ENCODE measurements at regions not wholly inside any gene's neighbourhood (a gene's known extent, or its start where the extent isn't known, plus 50 kb on each side); places are given as distances from the start of the nearest gene placed in this dataset.

DNA sequence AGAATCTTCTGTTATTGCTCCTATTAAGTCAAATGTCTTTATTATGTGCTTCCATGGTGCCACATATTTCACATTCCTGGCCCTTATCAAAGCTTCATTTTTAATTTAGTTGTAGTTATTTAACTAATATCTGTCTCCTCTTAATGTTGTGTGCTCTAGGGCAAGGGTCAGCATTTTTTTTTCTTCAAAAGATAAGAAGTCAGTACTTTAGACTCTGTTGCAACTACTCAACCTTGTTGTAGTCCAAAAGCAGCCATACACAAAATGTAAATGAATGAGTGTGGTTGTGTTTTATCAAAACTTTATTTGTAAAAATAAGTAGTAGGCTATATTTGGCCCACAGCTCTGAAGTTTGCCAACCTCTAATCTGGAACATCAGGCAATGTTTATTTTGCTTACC, 394.7 kb upstream of the CBLB start:
- no peak for ATAC-seq (replicated peaks in 1 of 4)
- peaks cover 0 to 9% (median 3%) of the 10 kb centered on the region in 3 donors for H3K4me1 Mint-ChIP-seq

DNA sequence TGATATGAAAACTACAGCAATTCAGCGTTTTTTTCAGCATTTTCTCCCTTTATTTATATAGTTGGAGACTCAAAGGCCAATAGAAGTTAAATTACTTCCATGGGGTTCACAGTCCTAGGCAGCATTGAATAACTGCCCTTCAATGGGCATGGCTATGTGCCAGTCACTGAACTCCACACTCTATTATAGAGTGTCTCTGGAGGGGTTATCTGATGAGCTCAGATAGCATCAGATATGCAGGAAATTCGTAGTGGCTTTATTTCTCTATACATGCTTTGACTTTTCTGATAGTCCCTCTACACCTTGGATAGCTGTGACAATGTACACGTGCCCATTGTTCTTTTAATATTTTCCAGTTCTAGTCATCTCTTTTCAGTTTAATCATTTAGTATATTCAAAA, 396.9 kb upstream of the CBLB start:
- Histone ChIP-seq H3K36me3 (ENCODE audit: control insufficient read depth in 2 of 2, extremely low read depth in 1 of 2, insufficient read depth in 1 of 2, low read length in 1 of 2) (no peaks in the 10 kb centered on the region), H3K27ac (ENCODE audit: low read length) (no peak overlapping the region), H3K9me3 (no peaks in the 10 kb centered on the region), H3K27me3 (replicated peaks in 1 of 2; ENCODE audit: control insufficient read depth in 2 of 2, extremely low read depth in 1 of 2, insufficient read depth in 2 of 2, low read length in 1 of 2) (no peaks in the 10 kb centered on the region), H3K4me3 (ENCODE audit: control insufficient read depth in 1 of 2, extremely low read depth in 1 of 2, low read length in 1 of 2) (no peak overlapping the region), H3K4me1 (ENCODE audit: control insufficient read depth in 1 of 2, extremely low read depth in 1 of 2, insufficient read depth in 2 of 2, low read length in 2 of 2) (no peaks in the 10 kb centered on the region)
- no peak overlapping the region for H3K4me3 Mint-ChIP-seq
- no peaks in the 10 kb centered on the region for H3K36me3 Mint-ChIP-seq
- H3K27me3 Mint-ChIP-seq: no peaks in the 10 kb centered on the region
- CTCF ChIA-PET: no interaction called here
- no peaks in the 10 kb centered on the region for H3K9me3 Mint-ChIP-seq
- no peak overlapping the region for H3K27ac Mint-ChIP-seq
- ATAC-seq (replicated peaks in 1 of 4): no peak
- POLR2A ChIA-PET: no interaction called here
- no CpG with 5 or more reads among the region's 3 CpGs for WGBS (ENCODE audit: insufficient coverage)
- DNase-seq: no peak
- H3K4me1 Mint-ChIP-seq: peaks cover 0 to 10% (median 3%) of the 10 kb centered on the region in 3 donors

More for the DNA sequence above, 394.7 kb upstream of the CBLB start:
- Mint-ChIP-seq H3K9me3 (no peaks in the 10 kb centered on the region), H3K27ac (no peak overlapping the region), H3K4me3 (no peak overlapping the region), H3K36me3 (no peaks in the 10 kb centered on the region), H3K27me3 (no peaks in the 10 kb centered on the region)
- ChIA-PET CTCF (no interaction called here), POLR2A (no interaction called here)
- Histone ChIP-seq H3K9me3 (no peaks in the 10 kb centered on the region), H3K4me1 (ENCODE audit: control insufficient read depth in 1 of 2, extremely low read depth in 1 of 2, insufficient read depth in 2 of 2, low read length in 2 of 2) (no peaks in the 10 kb centered on the region), H3K27me3 (replicated peaks in 1 of 2; ENCODE audit: control insufficient read depth in 2 of 2, extremely low read depth in 1 of 2, insufficient read depth in 2 of 2, low read length in 1 of 2) (no peaks in the 10 kb centered on the region), H3K4me3 (ENCODE audit: control insufficient read depth in 1 of 2, extremely low read depth in 1 of 2, low read length in 1 of 2) (no peak overlapping the region), H3K36me3 (ENCODE audit: control insufficient read depth in 2 of 2, extremely low read depth in 1 of 2, insufficient read depth in 1 of 2, low read length in 1 of 2) (no peaks in the 10 kb centered on the region), H3K27ac (ENCODE audit: low read length) (no peak overlapping the region)
- no peak for DNase-seq

DNA sequence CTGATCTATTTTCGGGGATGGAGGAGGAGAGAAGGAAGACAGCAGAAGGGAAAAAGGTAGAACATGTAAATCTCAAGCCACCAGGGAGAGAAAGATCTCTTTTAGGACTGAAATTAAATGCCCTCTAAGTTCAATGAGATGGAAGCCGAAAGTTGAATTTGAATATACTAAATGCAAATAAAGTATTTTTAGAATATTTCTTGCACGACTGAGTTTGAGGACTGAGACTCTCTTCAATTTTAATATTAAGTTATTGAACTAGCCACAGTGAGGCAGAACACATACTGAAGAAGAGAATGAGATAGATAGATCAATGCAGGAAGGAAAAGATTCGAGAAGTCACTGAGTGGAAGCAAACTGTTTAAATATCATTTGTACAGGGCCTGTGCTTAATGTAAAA, 399.9 kb upstream of the CBLB start:
- 77% methylated on average over 2 of the region's 4 CpGs for WGBS (ENCODE audit: insufficient coverage)
- Mint-ChIP-seq H3K27me3 (no peaks in the 10 kb centered on the region), H3K36me3 (no peaks in the 10 kb centered on the region), H3K9me3 (no peaks in the 10 kb centered on the region), H3K4me1 (peaks cover 0 to 6% (median 0%) of the 10 kb centered on the region in 3 donors), H3K4me3 (no peak overlapping the region), H3K27ac (no peak overlapping the region)
- no peak overlapping the region for H3K27ac ChIP-seq (ENCODE audit: low read length)
- no peaks in the 10 kb centered on the region for H3K36me3 ChIP-seq (ENCODE audit: control insufficient read depth in 2 of 2, extremely low read depth in 1 of 2, insufficient read depth in 1 of 2, low read length in 1 of 2)
- no peaks in the 10 kb centered on the region for H3K4me1 ChIP-seq (ENCODE audit: control insufficient read depth in 1 of 2, extremely low read depth in 1 of 2, insufficient read depth in 2 of 2, low read length in 2 of 2)
- CTCF ChIA-PET: no interaction called here
- DNase-seq: no peak
- no peak overlapping the region for H3K4me3 ChIP-seq (ENCODE audit: control insufficient read depth in 1 of 2, extremely low read depth in 1 of 2, low read length in 1 of 2)
- no peaks in the 10 kb centered on the region for H3K27me3 ChIP-seq (replicated peaks in 1 of 2; ENCODE audit: control insufficient read depth in 2 of 2, extremely low read depth in 1 of 2, insufficient read depth in 2 of 2, low read length in 1 of 2)
- H3K9me3 ChIP-seq: no peaks in the 10 kb centered on the region
- POLR2A ChIA-PET: no interaction called here
- ATAC-seq (replicated peaks in 1 of 4): no peak

DNA sequence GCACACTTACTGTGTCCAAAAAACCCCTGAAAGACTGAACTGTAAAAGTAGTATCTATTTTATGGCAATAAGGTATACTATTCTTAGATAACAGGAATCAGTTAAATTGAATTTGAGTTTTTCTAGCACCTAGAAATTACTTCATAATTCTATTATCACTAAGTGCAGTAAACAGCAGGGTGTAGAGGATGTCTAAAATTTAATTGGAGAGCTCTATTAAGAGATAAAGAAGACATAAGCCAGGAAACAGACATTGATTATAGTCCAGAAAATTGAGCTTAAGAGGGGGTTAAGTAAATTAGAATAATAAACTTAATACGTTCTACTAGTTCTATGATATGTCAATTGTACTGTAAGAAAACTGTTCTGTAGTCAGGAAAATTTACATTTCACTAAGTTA, 403.5 kb upstream of the CBLB start:
- Mint-ChIP-seq H3K27me3 (no peaks in the 10 kb centered on the region), H3K4me1 (peaks cover 0 to 16% (median 8%) of the 10 kb centered on the region in 3 donors), H3K36me3 (no peaks in the 10 kb centered on the region), H3K27ac (no peak overlapping the region), H3K9me3 (peaks cover 0 to 5% (median 5%) of the 10 kb centered on the region in 3 donors), H3K4me3 (no peak overlapping the region)
- Histone ChIP-seq H3K27ac (ENCODE audit: low read length) (no peak overlapping the region), H3K27me3 (replicated peaks in 1 of 2; ENCODE audit: control insufficient read depth in 2 of 2, extremely low read depth in 1 of 2, insufficient read depth in 2 of 2, low read length in 1 of 2) (no peaks in the 10 kb centered on the region), H3K4me1 (ENCODE audit: control insufficient read depth in 1 of 2, extremely low read depth in 1 of 2, insufficient read depth in 2 of 2, low read length in 2 of 2) (no peaks in the 10 kb centered on the region), H3K36me3 (ENCODE audit: control insufficient read depth in 2 of 2, extremely low read depth in 1 of 2, insufficient read depth in 1 of 2, low read length in 1 of 2) (no peaks in the 10 kb centered on the region), H3K4me3 (ENCODE audit: control insufficient read depth in 1 of 2, extremely low read depth in 1 of 2, low read length in 1 of 2) (no peak overlapping the region), H3K9me3 (no peaks in the 10 kb centered on the region)
- ChIA-PET POLR2A (interaction anchor here in 1 of 2 donors (0.6 kb wide), 2 partner anchors 104 to 180 kb away, joined by 3 to 4 read pairs; no protein-coding TSS in a partner anchor), CTCF (interaction anchor here in 1 of 2 donors (0.7 kb wide), 1 partner anchor 206 kb away, joined by 3 read pairs; no protein-coding TSS in a partner anchor)
- no CpG with 5 or more reads among the region's 1 CpG for WGBS (ENCODE audit: insufficient coverage)
- ATAC-seq (replicated peaks in 1 of 4): no peak
- no peak for DNase-seq

DNA sequence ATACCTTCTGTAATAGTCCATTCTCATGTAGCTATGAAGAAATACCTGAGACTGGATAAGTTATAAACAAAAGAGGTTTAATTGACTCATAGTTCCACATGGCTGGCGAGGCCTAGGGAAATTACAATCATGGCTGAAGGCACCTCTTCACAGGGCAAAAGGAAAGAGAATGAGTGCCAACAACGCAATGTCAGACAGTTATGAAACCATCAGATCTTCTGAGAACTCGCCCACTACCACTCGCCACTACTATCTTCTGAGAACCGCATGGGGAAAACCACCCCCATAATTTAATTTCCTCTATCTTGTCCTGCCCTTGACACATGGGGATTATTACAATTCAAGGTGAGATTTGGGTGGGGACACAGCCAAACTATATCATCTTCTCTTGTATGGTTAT, 406.8 kb upstream of the CBLB start:
- no peaks in the 10 kb centered on the region for H3K27me3 Mint-ChIP-seq
- POLR2A ChIA-PET: no interaction called here
- DNase-seq: no peak

DNA sequence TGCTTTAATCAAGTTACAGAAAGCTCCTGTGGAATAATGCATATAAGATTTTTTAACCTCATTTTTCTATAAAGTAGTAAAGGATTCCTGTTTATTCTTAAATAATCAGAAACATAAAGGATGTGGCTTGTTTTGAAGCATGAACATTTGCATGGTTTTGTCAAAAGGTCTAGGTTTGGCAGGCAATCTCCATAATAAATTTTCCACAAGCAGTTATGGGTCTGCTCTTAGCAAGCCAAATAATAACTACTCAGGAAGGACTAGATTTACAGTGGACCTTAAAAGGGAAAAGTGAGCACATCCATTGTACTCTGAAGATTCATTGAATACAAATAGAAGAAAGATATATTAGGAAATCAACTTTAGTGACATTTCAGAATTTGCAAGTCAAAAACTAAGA, 407.3 kb upstream of the CBLB start:
- H3K27me3 ChIP-seq (replicated peaks in 1 of 2; ENCODE audit: control insufficient read depth in 2 of 2, extremely low read depth in 1 of 2, insufficient read depth in 2 of 2, low read length in 1 of 2): no peaks in the 10 kb centered on the region
- DNase-seq (no peak), ATAC-seq (replicated peaks in 1 of 4) (no peak)
- H3K9me3 Mint-ChIP-seq: peaks cover 0 to 5% (median 5%) of the 10 kb centered on the region in 3 donors
- CTCF ChIA-PET: no interaction called here
- H3K4me1 Mint-ChIP-seq: peaks cover 0 to 15% (median 12%) of the 10 kb centered on the region in 3 donors
- no peaks in the 10 kb centered on the region for H3K9me3 ChIP-seq
- H3K4me3 Mint-ChIP-seq: no peak overlapping the region
- H3K4me3 ChIP-seq (ENCODE audit: control insufficient read depth in 1 of 2, extremely low read depth in 1 of 2, low read length in 1 of 2): no peak overlapping the region
- no peaks in the 10 kb centered on the region for H3K27me3 Mint-ChIP-seq
- H3K4me1 ChIP-seq (ENCODE audit: control insufficient read depth in 1 of 2, extremely low read depth in 1 of 2, insufficient read depth in 2 of 2, low read length in 2 of 2): no peaks in the 10 kb centered on the region
- no peak overlapping the region for H3K27ac Mint-ChIP-seq
- POLR2A ChIA-PET: interaction anchor here in 1 of 2 donors (0.5 kb wide), 1 partner anchor 347 kb away, joined by 5 read pairs; no protein-coding TSS in a partner anchor
- H3K36me3 ChIP-seq (ENCODE audit: control insufficient read depth in 2 of 2, extremely low read depth in 1 of 2, insufficient read depth in 1 of 2, low read length in 1 of 2): no peaks in the 10 kb centered on the region
- H3K27ac ChIP-seq (ENCODE audit: low read length): no peak overlapping the region
- H3K36me3 Mint-ChIP-seq: no peaks in the 10 kb centered on the region

More for the DNA sequence above, 406.8 kb upstream of the CBLB start:
- Histone ChIP-seq H3K27ac (ENCODE audit: low read length) (no peak overlapping the region), H3K36me3 (ENCODE audit: control insufficient read depth in 2 of 2, extremely low read depth in 1 of 2, insufficient read depth in 1 of 2, low read length in 1 of 2) (no peaks in the 10 kb centered on the region), H3K4me1 (ENCODE audit: control insufficient read depth in 1 of 2, extremely low read depth in 1 of 2, insufficient read depth in 2 of 2, low read length in 2 of 2) (no peaks in the 10 kb centered on the region), H3K27me3 (replicated peaks in 1 of 2; ENCODE audit: control insufficient read depth in 2 of 2, extremely low read depth in 1 of 2, insufficient read depth in 2 of 2, low read length in 1 of 2) (no peaks in the 10 kb centered on the region), H3K4me3 (ENCODE audit: control insufficient read depth in 1 of 2, extremely low read depth in 1 of 2, low read length in 1 of 2) (no peak overlapping the region), H3K9me3 (no peaks in the 10 kb centered on the region)
- Mint-ChIP-seq H3K9me3 (peaks cover 0 to 5% (median 5%) of the 10 kb centered on the region in 3 donors), H3K27ac (no peak overlapping the region), H3K4me3 (no peak overlapping the region), H3K4me1 (peaks cover 0 to 15% (median 12%) of the 10 kb centered on the region in 3 donors), H3K36me3 (no peaks in the 10 kb centered on the region)
- 0% methylated on average over 1 of the region's 5 CpGs for WGBS (ENCODE audit: insufficient coverage)
- CTCF ChIA-PET: no interaction called here
- ATAC-seq (replicated peaks in 1 of 4): no peak
